Pancreas (tissue), 10 donors: ENCODE measurements at regions not wholly inside any gene's neighbourhood (a gene's known extent, or its start where the extent isn't known, plus 50 kb on each side); places are given as distances from the start of the nearest gene placed in this dataset.

Experiments
- ATAC-seq, 4 donors: fragments of 200-7000 bp; cut with Tn5 transposase; one replicate each; pipeline versions ENCODE4 v1.8.0 to v1.9.1; 2020; ENCODE audit warnings: mild to moderate bottlenecking in 4 of 4, moderate library complexity in 4 of 4
- DNase-seq, 6 donors: peaks; one replicate each; pipeline ENCODE4 v3.0.0-alpha.2; 2020
- FAIRE-seq: peaks from 2 replicates; lab custom pipeline; 2012; peaks lifted over from hg19 to GRCh38; lab: Jason Lieb, UNC
- H3K27ac ChIP-seq, 4 donors: fragments of 200-600 bp; sonication (generic); 1 replicate in 3 of 4; 2 replicates in 1 of 4; pipeline versions ENCODE4 v1.5.0 to v1.8.0; 2020
- H3K27me3 ChIP-seq, 4 donors: fragments of 200-600 bp; one replicate each; pipeline ENCODE4 v1.8.0; 2021
- H3K36me3 ChIP-seq, 3 donors: fragments of 200-600 bp; sonication (generic) in 1 of 3; one replicate each; pipeline versions ENCODE4 v1.5.0 to v1.8.0; 2020 to 2021
- H3K4me1 ChIP-seq, 3 donors: fragments of 200-600 bp; one replicate each; pipeline ENCODE4 v1.8.0; 2021
- H3K4me3 ChIP-seq, 4 donors: fragments of 200-600 bp; sonication (generic) in 2 of 4; one replicate each; pipeline versions ENCODE4 v1.5.0 to v1.8.0; 2020 to 2021
- H3K9me3 ChIP-seq, 4 donors: fragments of 200-600 bp; one replicate each; pipeline ENCODE4 v1.8.0; 2021
- CTCF ChIP-seq, 4 donors: fragments of 200-600 bp; sonication (generic) in 3 of 4; IDR thresholded peaks; one replicate each; pipeline versions ENCODE4 v1.5.0 to v1.8.0; 2021; ENCODE audit warnings: antibody characterized with exemption in 4 of 4
- WGBS, 2 donors: extraction: QIAGEN DNeasy Blood & Tissue Kit; methylation state at CpG; one replicate each; pipeline ENCODE4 v1.1.7; 2013; 5-methylcytosine and 5-hydroxymethylcytosine counted together
- intact Hi-C, 3 donors: fragments of 100-400 bp; cut with DNase I; formaldehyde crosslinking; loops; one replicate each; pipeline versions ENCODE4 v1.11.1 to v1.14.2; 2022
- donor health status: healthy with polysubstance abuse.
- donor health status: DM: no; HTN: no; CAD: no; lungs with moderate emphysema.
- donor health status: DM: no; HTN: no; CAD: no.
- donor health status: control.
- donor health status: control.
- donor health status: Bipolar disorder and iron deficiency.
- donor health status: DM: yes; HTN: yes; CAD: no.
- donor health status: DM: no; HTN: no; CAD: no.
- donor health status: DM: no; HTN: no; CAD: no.
- donor health status: DM: yes; HTN: yes; CAD: no.

GRCh38 chr2:16263241-16263890 lies 323.0 kb downstream of the MYCN start:
- no peak for TF ChIP-seq CTCF (IDR thresholded peaks at IDR 0.05)
- FAIRE-seq: no peak
- H3K4me3 ChIP-seq: no peak overlapping the region
- DNase-seq: no peak
- intact Hi-C loops: no loop called here
- H3K9me3 ChIP-seq: no peaks in the 10 kb centered on the region
- WGBS, 2 donors: 91 to 93% methylated on average over 14 of the region's 14 CpGs
- no peaks in the 10 kb centered on the region for H3K27me3 ChIP-seq
- no peak for ATAC-seq
- H3K36me3 ChIP-seq: no peaks in the 10 kb centered on the region
- peaks cover 3 to 6% (median 4%) of the 10 kb centered on the region in 3 donors for H3K4me1 ChIP-seq
- H3K27ac ChIP-seq: no peak overlapping the region

GRCh38 chr2:16262526-16263178 lies 322.3 kb downstream of the MYCN start:
- no peaks in the 10 kb centered on the region for H3K9me3 ChIP-seq
- H3K27ac ChIP-seq: no peak overlapping the region
- no peak for ATAC-seq
- no peak for DNase-seq
- H3K4me1 ChIP-seq: peaks cover 3 to 6% (median 4%) of the 10 kb centered on the region in 3 donors
- intact Hi-C loops: no loop called here
- TF ChIP-seq CTCF (IDR thresholded peaks at IDR 0.05): no peak
- WGBS, 2 donors: 89 to 90% methylated on average over 11 of the region's 11 CpGs
- no peak for FAIRE-seq
- H3K4me3 ChIP-seq: no peak overlapping the region
- no peaks in the 10 kb centered on the region for H3K36me3 ChIP-seq
- H3K27me3 ChIP-seq: no peaks in the 10 kb centered on the region

GRCh38 chr2:16261791-16262190 lies 321.4 kb downstream of the MYCN start:
- 89 to 90% methylated on average over 2 of the region's 2 CpGs for WGBS, 2 donors
- H3K36me3 ChIP-seq: no peaks in the 10 kb centered on the region
- DNase-seq (no peak), FAIRE-seq (no peak), ATAC-seq (no peak)
- no peak for TF ChIP-seq CTCF (IDR thresholded peaks at IDR 0.05)
- intact Hi-C loops: no loop called here
- H3K4me1 ChIP-seq: peaks cover 3 to 6% (median 4%) of the 10 kb centered on the region in 3 donors
- H3K27ac ChIP-seq: no peak overlapping the region
- no peak overlapping the region for H3K4me3 ChIP-seq
- H3K27me3 ChIP-seq: no peaks in the 10 kb centered on the region
- H3K9me3 ChIP-seq: no peaks in the 10 kb centered on the region

GRCh38 chr2:16261071-16261470 lies 320.7 kb downstream of the MYCN start:
- intact Hi-C loops: no loop called here
- 98 to 99% methylated on average over 3 of the region's 3 CpGs for WGBS, 2 donors
- no peak for FAIRE-seq
- Histone ChIP-seq H3K27ac (no peak overlapping the region), H3K36me3 (no peaks in the 10 kb centered on the region), H3K4me3 (no peak overlapping the region), H3K9me3 (no peaks in the 10 kb centered on the region), H3K4me1 (peaks cover 3 to 6% (median 4%) of the 10 kb centered on the region in 3 donors), H3K27me3 (no peaks in the 10 kb centered on the region)
- DNase-seq: no peak
- TF ChIP-seq CTCF (IDR thresholded peaks at IDR 0.05): no peak
- ATAC-seq: no peak
